HG03342 (cell line): ENCODE measurements at regions not wholly inside any gene's neighbourhood (a gene's known extent, or its start where the extent isn't known, plus 50 kb on each side); places are given as distances from the start of the nearest gene placed in this dataset.
"Not testable (repeated sequence)": the region's sequence is repeated elsewhere in the genome, so short reads cannot be mapped to it uniquely, and the experiment has no call there.

Experiments
- ATAC-seq: cut with Tn5 transposase; IDR thresholded peaks from one replicate; pipeline ENCODE4 v1.9.1; 2021; ENCODE audit warnings: mild to moderate bottlenecking, moderate library complexity; ENCODE audit not compliant: unreplicated experiment

DNA sequence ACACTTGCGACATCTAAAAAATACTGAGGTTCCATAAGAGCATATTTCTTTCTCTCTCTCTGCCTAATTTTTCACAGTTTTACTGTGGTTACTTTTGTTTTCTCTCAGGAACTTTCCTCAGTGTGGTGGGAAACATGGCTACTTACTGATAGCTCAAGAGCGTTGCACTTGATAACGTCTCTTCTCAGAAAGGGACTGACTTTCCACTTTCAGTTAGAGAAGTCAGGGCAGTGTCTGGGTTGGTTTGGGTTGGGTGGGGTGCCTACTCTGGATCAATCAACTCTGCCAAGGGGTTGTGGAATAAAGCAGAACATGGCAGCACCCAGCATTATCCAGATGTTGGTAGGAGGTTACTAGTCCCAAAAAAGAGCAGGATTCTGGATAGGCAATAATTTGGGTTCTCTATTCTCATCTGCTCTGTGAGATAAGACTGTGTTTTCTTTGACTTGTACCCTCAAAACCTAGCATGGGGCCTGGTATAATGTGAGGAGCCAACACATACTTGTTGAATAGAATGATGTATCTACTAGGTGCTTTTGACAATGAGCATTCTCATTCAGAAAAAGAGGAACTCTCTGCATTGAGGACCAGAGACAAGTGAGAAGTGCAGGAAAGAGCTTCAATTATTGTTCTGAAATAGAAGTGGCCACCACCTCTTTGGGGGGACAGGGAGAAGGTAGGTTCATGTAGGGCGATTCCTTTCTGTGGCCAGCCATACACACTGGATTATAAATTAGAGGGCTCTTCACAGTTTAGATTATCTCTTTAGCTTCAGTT lies 315.7 kb downstream of the REEP3 start:
- no peak for ATAC-seq

DNA sequence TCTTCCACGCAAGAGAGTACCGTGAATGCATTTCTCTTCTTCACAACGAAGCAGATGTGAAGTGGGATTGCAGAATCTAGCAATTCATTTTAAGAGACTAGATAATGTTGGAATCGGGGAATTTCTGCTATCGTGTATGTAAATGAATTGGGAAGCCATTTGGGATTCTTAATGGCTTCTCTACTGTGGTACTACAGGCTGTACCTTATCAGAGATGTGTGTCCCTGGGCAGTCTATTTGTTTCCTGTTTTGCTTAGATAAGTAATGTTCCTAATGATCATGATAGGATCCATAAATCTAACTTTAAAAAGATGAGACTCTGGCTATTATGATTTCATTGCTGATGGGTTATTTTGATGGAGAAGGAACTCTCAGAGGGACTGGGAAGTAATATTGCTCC lies 320.6 kb downstream of the REEP3 start:
- no peak for ATAC-seq

DNA sequence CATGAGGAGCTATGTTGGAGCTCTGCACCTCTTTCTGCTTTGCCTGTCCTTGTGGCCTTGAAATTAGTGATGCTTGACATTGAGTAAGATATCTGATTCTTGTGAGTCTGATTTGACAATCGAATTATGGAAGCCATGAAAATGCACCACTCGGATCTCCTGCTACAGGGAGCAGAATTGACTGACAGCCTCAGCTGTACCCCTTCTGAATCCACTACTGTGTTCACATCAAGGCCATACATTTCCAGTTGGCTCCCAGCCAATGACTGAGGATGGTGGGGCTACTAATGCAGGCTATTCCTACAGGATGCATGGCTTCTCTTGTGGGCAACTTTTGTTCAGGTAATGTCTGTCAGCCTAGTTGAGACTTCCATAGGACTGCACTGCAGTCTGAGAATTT lies 321.9 kb downstream of the REEP3 start:
- no peak for ATAC-seq

DNA sequence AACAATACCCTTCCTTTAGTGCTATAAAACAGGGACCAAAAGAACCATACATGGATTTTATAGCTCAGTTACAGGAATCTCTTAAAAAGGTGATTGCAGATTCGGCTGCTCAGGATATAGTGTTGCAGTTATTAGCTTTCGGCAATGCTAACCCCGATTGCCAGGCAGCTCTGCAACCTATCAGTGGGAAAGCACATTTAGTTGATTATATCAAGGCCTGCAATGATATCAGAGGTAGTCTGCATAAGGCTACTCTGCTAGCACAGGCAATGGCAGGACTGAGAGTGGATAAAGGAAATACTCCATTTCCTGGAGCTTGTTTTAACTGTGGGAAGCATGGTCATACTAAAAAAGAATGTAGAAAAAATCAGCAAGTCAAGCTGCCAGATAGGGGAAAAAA lies 327.7 kb downstream of the REEP3 start:
- not testable (repeated sequence) for ATAC-seq

DNA sequence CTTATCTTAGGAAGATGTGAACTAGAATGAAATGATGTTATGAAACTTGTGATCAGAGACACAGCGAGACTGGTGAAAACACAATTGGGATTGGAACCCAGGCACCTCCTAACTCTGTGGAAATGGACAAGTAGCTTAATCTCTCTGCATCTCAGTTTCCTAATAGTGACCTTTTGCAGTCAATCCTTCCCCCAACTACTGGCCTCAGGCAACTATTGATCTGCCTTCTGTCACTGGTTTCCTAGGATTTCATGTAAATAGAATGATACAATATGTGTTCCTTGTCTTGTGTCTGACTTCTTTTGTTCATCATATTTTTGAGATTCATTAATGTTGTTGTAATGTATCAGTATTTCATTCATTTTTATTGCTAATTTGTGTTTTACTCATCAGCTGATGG lies 341.7 kb downstream of the REEP3 start:
- no peak for ATAC-seq

DNA sequence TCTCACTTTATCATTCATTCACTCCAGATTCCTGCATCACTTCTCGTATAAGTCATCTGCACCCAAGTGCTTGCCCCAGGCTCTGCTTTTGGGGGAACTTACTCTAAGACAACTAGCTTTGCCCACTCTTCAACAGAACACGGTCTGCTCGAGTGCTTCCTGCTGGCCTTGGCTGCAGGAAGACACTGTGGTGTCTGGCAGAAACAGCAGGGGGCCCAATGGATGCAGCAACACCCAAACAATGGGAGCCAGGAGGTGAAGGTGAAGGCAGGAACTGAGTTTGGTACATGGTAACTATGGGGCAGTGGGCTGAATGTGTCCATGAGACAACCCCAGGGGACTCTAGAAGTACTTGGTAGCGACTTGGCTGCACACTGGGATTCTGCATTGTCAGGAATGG lies 344.0 kb downstream of the REEP3 start:
- ATAC-seq = no peak

DNA sequence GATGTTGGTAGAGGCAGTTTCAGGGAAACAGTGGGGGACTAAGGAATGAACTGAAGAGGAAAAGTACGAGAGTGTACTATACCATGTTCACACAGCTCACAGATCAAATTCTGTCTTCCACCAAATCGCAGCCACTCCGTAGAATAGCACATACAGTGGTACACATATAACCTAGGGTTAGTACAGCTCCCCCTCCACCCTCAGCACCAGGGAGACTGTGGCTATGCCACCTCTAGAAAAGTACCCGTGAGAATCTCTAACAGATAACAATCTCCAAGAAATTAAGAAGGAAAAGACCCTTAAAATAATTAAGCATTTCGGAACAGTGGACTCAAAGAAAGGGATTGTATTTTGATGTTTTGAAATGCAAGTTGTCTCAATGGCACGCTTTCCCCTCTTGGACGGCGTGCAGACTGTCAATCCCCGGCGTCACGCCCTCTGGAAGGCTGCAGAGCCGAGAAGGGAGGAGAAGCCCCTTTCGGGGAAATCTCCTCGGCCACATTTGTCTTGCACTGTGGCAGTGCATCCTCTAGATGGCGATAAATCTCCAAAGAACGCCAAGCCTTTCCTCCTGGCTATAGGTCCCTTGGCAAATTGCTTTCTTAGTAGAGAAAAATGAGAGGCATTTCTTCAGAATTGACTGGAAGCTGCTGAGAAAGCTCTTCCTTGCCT lies 345.0 kb downstream of the REEP3 start:
- peak; percentile 89 for ATAC-seq

DNA sequence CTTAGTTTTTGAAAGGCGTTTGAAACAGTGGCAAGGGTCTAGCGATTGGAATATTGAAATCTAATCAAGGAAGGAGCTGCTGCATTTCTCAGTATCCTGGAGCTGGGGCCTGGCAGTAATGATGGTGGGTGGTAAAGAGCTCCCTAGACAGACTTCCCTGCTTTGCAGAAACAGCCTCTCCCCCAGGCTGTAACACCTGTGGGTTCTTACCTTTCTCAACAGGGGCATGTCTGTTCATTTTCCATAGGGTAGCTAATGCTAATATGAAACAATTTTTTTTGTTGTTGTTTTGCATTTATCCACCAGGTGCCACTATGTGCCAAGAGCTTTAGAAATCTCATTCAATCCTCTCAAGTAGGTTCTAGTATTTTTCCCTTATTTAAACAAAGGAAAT lies 345.5 kb downstream of the REEP3 start:
- peak; percentile 64 for ATAC-seq

DNA sequence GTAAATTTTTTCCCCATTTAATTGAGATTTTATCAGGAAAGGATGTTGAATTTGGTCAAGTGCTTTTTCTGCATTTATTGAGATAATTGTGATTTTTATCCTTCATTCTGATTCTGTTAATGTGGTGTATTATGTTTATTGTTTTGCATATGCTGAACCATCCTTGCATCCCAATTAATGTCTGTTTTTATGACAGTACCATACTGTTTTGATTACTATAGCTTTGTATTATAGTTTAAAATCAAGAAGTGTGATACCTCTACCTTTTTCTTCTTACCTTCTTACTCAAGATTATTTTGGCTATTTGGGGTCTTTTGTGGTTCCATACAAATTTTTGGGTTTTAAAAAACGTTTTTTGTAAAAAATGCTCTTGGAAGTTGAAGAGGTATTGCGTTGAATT lies 357.2 kb downstream of the REEP3 start:
- no peak for ATAC-seq

DNA sequence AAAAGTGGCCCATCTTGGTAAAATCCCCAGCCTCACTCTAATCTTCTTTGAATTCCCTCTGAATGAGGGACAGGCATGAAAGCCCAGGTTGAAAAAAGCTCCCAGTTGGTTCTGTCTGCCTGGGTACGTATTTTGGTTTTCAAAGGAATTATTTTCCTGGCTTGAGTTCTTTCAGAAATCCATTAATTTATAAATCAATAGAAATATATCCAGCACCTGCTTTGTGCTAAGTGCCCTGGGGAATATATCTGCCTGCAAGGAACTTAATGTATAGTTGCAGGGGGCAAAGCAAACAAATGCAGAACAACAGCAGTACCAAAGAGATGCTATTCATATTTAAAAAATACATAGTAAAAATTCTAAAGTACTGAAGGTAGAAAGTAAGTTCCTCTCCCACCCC lies 362.7 kb downstream of the REEP3 start:
- no peak for ATAC-seq

DNA sequence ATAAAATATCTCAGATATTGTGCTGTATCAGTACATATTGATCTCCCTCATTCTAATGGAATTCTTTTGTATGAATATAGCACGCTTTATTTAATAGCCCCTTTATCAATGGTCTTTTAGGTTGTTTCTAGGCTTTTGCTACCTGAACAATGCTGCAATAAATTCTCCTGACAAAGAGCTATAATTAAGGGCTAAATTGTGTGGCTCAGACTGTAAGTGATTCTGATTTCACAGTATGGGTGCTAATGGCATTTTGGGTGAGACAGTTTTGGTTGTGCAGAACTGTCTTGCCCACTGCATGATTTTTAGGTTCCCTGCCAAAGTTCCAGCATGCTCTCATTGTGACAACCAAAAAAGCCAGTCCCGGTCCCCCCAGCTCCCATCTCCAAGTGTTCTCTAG lies 363.2 kb downstream of the REEP3 start:
- ATAC-seq = no peak

DNA sequence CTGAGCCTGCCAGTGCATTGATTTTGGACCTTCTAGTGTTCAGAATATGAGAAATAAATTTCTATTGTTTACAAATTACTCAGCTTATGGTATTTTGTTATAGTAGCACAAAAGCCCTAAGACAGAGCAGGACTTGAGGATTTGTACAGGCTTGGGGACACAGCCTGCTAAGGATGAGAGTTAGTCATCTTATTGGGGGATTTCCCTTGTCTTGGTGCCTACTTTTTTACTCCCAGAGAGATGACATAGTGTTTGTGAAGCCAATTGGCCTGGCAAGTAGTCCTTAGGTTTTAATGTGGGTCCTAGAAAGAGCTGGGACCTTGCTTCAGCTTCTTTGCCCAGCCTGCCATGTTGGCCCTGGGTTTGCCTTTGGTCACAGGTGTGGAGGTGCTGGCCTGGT lies 364.0 kb downstream of the REEP3 start:
- no peak for ATAC-seq

DNA sequence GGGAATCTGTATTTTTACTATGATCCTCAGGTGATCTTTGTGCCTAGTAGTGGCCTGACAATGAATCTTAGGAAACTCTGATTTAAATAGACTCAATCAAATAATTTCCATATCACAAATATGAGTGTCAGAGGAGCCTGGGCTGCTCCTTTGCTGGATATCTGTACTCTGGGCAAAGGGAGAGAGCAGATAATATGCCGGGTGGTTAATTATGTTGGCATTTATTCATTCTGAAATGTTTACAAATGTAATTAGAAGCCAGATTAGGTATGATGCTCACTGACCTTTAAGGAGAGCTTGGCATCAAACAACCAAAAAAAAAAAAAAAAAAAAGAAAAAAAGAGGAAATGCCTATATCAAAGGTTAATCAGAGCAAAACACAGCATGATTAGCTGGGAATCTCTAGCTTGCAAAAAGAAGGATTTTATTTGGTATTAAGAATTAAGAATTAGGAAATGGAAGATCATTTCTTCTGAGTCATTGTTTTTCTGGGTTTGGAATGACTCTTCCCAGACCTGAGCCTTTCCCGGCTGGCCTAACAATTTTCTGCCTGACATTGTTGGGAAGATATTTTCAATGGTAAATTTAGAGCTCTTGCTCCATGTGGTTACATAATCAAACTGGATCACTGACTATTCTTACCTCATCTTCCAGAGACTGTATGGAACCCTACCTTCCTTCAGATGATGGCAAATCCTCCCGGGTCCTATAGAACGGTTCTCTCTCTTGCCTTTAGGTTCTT lies 365.3 kb downstream of the REEP3 start:
- ATAC-seq = no peak

DNA sequence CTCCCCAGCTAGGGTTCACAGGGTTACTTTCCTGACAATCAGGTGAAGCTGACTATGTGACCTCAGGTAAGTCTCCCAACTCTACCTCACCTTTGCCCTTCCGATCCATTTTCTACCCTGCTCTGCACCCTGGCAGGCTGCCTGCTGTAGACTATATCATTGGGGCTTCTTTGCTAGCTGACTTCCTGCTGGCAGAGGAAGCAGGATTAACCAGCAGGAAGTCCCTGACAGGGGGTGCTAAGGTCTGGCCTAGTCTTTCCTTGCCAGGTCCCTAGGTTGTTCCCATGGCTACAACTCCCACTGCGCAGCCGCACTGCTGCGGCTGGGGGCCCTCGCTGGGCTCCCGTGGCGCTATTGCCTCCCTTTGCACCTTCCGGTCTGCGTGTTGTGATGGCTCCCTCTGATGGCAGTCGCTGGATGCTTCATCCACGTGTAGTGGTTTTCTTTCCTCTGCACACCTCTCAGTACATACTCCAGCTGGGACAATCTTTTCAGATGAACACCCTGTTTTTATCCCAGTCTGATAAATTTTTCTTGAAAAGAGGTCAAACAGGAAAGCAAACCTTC lies 365.9 kb downstream of the REEP3 start:
- no peak for ATAC-seq

DNA sequence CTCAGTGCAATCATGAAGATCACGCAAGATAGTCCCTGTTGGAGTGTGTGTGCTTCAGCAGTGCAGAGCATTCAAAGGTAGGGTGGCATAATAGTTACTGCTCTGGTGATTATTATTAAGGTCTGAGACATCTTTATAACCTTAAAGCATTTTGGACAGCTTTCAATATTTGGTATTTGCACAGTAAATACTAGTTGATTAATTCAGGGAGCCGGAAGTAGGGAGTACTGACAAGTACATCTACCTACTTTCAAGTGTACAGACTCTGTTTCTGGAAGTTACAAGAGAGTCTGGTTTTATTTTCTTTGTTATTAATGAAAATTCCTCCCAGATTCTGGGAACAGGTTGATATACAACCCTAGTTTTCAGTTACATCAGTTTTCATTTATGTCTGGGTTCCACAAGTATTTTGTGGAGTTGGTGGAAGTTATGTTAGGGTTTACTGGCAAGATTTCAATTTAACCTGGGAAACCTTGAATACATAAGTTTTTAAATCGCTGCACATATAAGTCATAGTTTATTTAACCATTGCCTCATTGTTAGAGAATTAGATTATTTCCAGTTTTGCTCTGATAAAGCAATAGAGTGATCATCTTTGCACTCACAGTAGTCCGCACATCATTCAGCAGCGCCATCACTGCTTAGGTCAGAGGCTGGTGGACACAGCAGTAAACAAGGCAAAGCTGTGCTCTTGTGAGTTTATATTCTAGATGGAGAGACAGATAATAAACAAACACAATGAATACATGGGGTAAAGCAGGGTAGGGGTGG lies 366.6 kb downstream of the REEP3 start:
- no peak for ATAC-seq

DNA sequence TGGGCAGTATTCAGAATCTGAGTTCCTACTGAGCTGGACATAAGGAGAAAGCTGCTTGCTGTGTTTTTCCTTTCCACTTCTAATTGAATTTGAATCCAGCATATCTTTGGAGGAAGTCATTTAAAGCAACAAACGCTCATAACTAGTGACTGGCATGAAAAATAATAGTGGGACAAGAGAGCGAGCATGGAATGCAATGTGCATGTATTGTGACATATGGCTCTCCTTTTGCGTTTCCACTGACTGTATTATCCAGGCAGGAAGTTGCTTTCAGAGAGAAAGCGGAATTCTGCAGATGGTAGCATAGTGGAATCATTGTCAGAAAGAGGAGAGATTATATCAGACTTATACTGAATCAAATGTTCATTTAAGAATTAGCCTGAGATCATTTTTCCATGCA lies 368.6 kb downstream of the REEP3 start:
- ATAC-seq = no peak

DNA sequence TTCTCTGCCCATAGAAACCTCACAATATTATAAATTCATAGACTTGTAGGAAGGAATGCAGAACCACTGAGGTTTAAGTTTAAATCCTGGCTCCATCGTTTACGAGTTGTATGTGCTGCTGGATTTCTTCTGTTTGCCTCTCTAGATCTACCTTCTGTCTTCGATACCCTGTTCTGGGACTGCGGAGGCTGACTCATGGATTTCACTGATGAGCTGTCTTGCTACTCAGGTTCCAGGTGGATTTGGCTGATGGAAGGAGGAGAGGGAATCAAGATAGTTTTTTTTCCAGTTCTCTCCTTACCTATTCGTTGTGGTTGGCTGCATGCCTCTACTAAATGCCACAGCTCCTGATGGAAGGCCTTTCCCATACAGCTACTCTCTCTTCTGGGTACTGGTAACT lies 375.8 kb downstream of the REEP3 start:
- no peak for ATAC-seq

DNA sequence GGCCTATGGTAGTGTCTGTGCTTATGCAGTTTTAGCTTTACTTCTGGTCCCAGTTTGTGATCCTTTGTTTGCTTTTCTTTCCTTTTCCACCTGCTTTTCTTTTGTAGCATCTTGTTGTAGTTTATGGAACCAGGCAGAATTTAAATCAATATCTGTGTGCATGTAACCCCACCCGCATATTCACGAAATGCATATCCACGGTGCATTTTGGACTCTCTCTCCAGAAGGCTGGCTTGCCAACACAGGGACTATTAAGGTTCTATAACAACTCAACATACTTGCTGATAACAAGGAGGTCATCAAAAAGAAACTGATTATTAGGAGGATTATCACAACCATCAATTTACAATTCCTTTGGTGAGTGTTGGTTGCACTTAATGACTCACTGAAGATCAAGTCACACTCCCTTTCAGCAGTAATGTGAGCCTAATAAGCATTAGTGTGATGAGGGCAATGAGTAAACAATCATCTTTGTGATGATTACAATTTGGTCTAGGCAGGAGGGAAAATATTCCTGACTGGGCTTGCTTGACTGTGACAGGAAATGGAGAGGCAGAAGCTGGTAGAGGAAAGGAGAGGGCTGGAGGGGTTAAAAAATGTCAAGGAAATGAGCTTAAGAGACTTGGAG lies 378.6 kb downstream of the REEP3 start:
- ATAC-seq = no peak

DNA sequence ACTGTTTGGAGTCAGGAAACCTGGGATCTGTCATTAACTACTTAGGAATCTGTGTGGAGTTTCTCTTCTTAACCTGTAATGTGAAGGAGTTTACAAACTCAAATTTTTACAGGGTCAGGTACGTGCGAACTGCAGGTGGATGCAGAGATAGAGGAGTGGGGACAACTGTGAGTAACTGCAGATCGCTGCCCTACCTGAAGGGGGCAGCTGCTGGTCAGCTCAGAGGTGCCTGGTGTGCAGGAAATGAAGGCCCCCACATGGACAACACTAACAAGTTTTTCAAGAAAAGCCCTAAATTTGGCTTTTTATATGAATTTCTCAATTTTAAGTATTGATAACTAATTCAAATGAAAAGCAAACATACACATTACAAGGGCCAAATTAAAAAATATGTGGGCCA lies 380.0 kb downstream of the REEP3 start:
- peak; percentile 48 for ATAC-seq

DNA sequence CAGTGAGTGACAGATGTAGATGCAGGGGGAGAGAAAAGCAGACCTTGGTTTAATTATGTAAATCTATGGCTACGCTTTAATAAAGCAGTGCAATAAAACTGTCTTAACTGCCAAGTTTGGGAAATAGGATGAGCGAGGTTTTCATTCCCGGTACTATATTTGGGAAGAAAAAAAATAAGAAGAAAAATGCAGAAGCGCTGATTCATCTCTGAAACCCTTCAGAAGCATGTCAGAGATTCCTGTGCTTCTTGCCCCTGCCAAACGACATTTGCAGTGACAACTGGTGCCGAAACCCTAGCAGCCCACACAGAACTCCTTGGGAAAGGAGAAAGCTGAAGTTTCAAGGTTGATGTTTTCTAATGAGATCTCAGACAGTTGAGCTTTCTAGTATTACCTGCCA lies 380.7 kb downstream of the REEP3 start:
- ATAC-seq = no peak

DNA sequence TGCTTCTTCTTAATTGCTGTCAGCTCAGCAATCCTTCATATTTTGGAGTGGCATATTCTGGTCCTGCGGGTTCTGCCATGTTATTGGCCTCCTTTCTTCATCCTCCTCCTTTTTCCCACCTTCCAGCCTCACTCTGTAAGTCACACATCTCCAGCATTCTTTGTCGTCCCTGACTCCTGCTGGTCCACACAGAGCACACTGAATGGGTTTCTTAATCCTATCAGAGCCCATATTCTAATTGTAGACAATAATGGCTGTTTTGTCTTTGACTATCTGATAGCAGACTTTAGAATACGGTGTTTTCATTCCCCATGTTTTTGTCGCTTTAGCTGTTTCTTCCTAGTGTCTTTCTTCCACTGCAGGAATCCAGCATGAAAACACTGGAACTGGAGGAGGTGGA lies 389.6 kb downstream of the REEP3 start:
- no peak for ATAC-seq
